SK-N-SH (cell line): ENCODE measurements at regions not wholly inside any gene's neighbourhood (a gene's known extent, or its start where the extent isn't known, plus 50 kb on each side); places are given as distances from the start of the nearest gene placed in this dataset.

Experiments
- EP300 ChIP-seq, 2 experiments: IDR thresholded peaks; 2 replicates each; pipeline versions ENCODE4 v1.4.0 to v1.6.1; 2012; ENCODE audit warnings: borderline replicate concordance in 1 of 2, low read depth in 1 of 2, low read length in 1 of 2
- EZH2phosphoT487 ChIP-seq: fragments of 200-600 bp; sonication (generic); IDR thresholded peaks from 2 replicates; pipeline ENCODE4 v1.6.1; 2017; ENCODE audit warnings: low read depth, mixed run types, mild to moderate bottlenecking, antibody characterized with exemption, moderate library complexity, borderline replicate concordance
- IRF3 ChIP-seq: fragments of 150-350 bp; IDR thresholded peaks from 2 replicates; pipeline ENCODE4 v1.6.1; 2016; ENCODE audit warnings: mild to moderate bottlenecking, low read depth, low read length
- JUND ChIP-seq: IDR thresholded peaks from 2 replicates; pipeline ENCODE4 v1.4.0; 2012
- RAD21 ChIP-seq: IDR thresholded peaks from 2 replicates; pipeline ENCODE4 v1.6.1; 2012; ENCODE audit warnings: mild to moderate bottlenecking, low read length
- RFX5 ChIP-seq: IDR thresholded peaks from 2 replicates; pipeline ENCODE4 v1.6.1; 2012; ENCODE audit warnings: mild to moderate bottlenecking, improper control_type of control experiment, low read length
- SMC3 ChIP-seq: IDR thresholded peaks from 2 replicates; pipeline ENCODE4 v1.6.1; 2012; ENCODE audit warnings: low read depth, low read length, improper control_type of control experiment
- TF ChIP-seq, protein P1 (sequence below): fragments of 200-600 bp; sonication (generic); IDR thresholded peaks from 2 replicates; pipeline ENCODE4 v1.6.1; 2017; ENCODE audit warnings: antibody characterized with exemption, mild to moderate bottlenecking, moderate library complexity
- TF ChIP-seq, protein P2 (sequence below): IDR thresholded peaks from 2 replicates; pipeline ENCODE4 v1.4.0; 2012; ENCODE audit warnings: low read depth

DNA sequence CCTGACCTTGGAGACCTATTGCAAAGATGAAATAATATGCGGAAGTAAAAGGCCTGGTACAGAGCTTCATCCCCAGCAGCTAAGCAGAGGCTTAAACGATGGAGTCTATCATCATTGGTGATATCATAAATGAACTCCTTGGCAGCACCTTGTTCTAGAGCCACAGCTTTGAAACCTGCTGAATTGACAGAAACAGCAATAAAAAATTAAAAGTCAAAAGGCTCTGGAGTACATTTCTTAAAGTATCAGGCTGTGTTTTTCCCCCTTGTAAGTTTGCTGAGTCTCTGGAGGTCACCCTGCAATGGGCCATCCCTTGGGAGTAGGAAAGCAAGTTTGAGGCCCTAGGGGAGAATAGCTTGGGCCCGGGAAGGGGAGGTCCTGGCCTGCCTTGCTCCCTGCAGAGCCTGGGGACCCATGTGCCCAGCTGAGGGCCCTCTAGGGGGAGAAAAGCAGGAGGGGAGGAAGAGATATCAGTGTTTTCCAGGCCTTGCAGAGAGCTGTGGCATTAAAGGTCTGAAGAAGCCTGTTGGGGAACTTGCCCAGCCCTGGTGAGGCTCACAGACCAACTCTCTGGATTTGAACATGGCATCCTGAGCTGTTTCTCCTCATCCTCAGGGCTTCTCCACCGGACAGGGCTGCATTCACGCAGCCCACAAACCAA is 416.1 kb downstream of the ZNF536 start:
- TF ChIP-seq EZH2phosphoT487, result no peak
- no peak for TF ChIP-seq IRF3
- TF ChIP-seq, protein P1, sequence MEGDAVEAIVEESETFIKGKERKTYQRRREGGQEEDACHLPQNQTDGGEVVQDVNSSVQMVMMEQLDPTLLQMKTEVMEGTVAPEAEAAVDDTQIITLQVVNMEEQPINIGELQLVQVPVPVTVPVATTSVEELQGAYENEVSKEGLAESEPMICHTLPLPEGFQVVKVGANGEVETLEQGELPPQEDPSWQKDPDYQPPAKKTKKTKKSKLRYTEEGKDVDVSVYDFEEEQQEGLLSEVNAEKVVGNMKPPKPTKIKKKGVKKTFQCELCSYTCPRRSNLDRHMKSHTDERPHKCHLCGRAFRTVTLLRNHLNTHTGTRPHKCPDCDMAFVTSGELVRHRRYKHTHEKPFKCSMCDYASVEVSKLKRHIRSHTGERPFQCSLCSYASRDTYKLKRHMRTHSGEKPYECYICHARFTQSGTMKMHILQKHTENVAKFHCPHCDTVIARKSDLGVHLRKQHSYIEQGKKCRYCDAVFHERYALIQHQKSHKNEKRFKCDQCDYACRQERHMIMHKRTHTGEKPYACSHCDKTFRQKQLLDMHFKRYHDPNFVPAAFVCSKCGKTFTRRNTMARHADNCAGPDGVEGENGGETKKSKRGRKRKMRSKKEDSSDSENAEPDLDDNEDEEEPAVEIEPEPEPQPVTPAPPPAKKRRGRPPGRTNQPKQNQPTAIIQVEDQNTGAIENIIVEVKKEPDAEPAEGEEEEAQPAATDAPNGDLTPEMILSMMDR, result no peak
- TF ChIP-seq, protein P2, sequence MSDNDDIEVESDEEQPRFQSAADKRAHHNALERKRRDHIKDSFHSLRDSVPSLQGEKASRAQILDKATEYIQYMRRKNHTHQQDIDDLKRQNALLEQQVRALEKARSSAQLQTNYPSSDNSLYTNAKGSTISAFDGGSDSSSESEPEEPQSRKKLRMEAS, result no peak
- no peak for TF ChIP-seq RFX5
- TF ChIP-seq SMC3, result no peak
- TF ChIP-seq EP300 (IDR thresholded peaks at IDR 0.05; ENCODE audit: borderline replicate concordance in 1 of 2, low read depth in 1 of 2, low read length in 1 of 2), result no peak
- no peak for TF ChIP-seq RAD21
- TF ChIP-seq JUND, result no peak
